A172 (cell line): ENCODE measurements at regions not wholly inside any gene's neighbourhood (a gene's known extent, or its start where the extent isn't known, plus 50 kb on each side); places are given as distances from the start of the nearest gene placed in this dataset.

Experiments used
- DNase-seq: peaks from one replicate; pipeline ENCODE4 v3.0.0-alpha.2; 2015; ENCODE audit warnings: low spot score

- DNase-seq: no peak
These were observed 394.2 kb downstream of the NUAK1 start for GRCh38 chr12:105744371-105745058.

DNA sequence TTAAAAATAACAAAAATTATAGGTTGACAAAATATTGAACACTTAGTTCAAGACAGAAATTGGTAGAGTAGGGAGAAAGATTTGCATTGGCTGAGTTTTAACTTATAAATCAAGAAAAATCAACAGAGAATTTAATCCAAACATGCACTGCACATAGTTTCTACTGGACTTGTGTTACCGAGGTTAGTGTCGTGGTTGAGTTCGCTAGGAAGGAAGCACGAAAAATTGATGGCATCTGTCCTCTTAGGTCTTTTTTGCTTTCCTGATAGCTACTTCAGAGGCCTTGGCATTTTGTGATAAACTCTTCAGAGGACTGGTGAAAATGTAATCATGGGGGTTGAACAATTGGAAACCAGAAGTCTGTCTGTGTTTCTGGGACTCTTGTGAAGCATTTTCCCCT, 392.9 kb downstream of the NUAK1 start:
- DNase-seq: no peak

- DNase-seq: no peak
These were observed 389.8 kb downstream of the NUAK1 start for GRCh38 chr12:105748806-105749600.

DNA sequence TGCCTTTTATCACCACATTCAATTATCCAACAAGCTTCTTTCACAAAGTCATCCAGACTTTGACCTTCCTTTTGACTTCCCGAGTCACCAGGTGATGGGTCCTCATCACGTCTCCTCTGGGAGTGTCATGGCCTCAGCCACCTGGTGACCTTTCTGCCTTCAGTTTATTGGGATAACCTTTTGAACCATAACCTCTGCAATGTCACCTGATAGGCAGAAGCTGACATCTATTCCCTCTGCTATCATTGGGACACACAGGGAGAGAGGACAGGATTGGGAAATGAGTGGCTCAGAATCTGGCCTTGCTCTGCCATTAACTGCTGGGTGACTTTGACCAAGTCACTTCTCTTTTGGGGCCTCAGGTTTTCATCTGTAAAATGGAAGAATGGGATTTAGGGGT, 388.7 kb downstream of the NUAK1 start:
- DNase-seq: no peak

DNA sequence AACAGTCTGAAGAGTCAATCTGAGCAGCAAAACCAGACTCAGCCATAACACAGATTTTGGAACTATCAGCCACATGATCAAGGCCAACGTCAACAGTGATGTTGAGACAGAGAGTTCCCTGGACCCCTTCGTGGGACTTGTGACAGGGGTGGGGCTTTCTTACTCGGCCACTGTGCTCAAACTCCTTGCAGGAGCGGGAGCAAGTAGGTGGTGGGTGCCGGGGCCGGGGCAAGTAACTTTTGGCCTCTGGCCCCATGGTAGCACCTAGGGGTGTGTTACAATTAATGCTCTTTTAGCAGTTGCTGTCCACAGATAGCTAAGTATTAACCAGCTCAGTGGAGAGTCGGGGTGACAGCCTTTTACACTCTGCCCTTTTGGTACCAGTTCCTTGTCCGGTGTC, 384.4 kb downstream of the NUAK1 start:
- DNase-seq: no peak

- DNase-seq: no peak
These were observed 381.8 kb downstream of the NUAK1 start for GRCh38 chr12:105756961-105757360.

- DNase-seq: no peak
These were observed 379.6 kb downstream of the NUAK1 start for GRCh38 chr12:105759149-105759548.

- peak; percentile 8 for DNase-seq
These were observed 377.7 kb downstream of the NUAK1 start for GRCh38 chr12:105761075-105761474.

- no peak for DNase-seq
These were observed 374.4 kb downstream of the NUAK1 start for GRCh38 chr12:105764216-105764835.

- DNase-seq: no peak
These were observed 373.4 kb downstream of the NUAK1 start for GRCh38 chr12:105765053-105766014.

DNA sequence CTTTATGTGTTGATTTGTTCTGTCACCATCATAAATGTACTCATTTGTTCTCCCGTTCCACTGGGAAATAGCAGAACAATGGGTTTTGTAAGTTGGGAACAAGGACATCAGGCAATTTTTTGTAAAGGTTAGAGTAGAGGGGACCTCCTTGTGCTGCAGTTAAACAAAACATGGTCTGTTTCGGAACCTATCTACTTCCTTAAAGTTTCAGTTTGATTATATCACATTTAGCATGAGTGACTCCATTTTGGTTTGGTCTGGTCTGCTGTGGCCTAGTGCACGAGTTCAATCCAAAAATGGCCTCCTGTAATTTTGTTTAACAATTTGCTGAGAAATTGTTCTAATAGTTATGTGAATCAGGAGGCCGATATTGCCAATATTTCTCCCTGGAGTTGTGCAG, 372.7 kb downstream of the NUAK1 start:
- DNase-seq: no peak

- no peak for DNase-seq
These were observed 369.3 kb downstream of the NUAK1 start for GRCh38 chr12:105769486-105769885.

DNA sequence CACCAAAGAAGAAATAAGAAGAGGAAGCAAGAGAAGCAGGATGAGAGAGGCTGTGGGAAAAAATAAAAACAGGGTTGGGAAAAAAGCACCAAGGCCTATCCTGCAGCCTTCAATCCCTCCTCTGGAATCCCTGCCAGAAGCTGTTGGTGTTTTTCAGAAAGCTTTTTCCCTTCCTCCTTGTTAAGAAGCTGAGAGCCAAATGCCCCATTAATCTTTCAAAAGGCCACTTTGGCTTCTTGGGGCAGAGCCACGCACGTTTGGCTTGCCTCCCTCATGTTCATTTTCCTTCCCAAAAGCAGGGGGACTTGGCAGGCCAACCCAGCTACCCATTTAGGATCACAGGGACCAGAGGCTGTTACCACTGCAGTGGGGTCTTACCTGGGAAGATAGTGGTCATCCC, 365.3 kb downstream of the NUAK1 start:
- no peak for DNase-seq

GRCh38 chr12:105774037-105774436, 364.7 kb downstream of the NUAK1 start:
- no peak for DNase-seq

GRCh38 chr12:105775343-105775742, 363.4 kb downstream of the NUAK1 start:
- peak; percentile 9 for DNase-seq

- no peak for DNase-seq
These were observed 354.5 kb downstream of the NUAK1 start for GRCh38 chr12:105783983-105784947.

GRCh38 chr12:105793421-105793820, 345.3 kb downstream of the NUAK1 start:
- DNase-seq: no peak

DNA sequence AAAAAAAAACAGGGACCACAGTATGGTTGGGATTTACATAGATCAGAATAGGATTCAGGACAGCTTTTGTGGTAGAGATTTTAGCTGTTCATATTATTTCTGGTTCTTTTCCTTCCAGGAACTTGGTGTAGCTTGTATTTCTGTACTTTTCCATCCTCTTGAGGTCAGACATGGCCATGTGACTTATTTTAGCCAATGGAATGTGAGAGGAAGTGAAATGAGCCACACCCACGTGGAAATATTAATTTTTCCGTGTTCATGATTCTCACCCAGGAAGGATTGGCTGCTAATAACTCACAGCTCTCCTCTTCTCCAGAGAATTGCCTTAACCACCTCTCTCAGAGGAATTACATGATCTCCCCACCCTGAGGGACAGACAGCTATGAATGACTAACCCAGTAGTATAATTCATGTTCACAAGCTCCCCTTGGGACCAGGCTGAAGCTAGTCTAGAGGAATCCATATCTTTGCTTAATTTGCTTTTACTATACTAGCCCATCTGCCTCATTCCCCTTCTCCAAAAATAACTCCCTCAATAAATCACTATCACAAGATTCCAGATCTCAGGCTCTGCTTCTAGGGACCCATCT, 340.4 kb downstream of the NUAK1 start:
- no peak for DNase-seq

DNA sequence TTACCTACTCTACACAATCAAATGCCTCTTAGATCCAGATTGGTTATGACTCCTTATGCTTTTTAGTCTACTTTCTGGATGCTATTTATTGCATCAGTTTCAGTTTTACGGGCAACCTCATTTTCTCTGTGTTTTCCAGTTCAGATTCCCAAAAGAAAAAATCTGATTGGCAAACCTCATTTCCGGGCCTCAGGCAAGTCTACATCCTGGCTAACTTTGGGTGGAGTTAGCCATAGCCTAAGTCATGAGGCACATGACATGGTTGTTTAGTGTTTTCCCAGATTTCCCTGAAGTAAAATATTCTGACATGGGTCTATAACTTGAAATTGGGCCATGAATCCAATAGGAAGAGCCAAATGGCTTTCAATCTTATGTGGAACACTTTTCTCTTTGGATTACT, 339.7 kb downstream of the NUAK1 start:
- no peak for DNase-seq

DNA sequence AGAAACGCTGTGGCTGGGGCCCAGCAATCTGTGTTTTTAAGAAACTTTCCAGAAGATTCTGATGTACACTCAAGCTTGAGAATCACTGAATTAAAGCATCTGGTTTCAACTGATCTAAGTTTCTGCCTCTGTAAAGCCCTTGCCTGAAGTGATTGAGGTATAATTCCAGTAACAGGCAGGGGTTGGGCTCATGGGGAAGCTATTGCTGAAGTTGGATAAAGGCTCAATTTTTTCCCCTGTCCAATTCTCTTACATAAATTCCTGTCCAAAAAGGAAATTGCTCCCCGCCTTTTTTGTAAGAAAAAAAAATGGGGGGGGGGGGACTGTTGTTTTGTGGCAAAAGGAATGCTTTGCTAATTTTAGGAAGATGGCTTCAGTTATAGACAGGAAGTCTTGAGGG, 337.4 kb downstream of the NUAK1 start:
- no peak for DNase-seq
